Adrenal gland (tissue), 9 donors: ENCODE measurements at regions not wholly inside any gene's neighbourhood (a gene's known extent, or its start where the extent isn't known, plus 50 kb on each side); places are given as distances from the start of the nearest gene placed in this dataset.

Source experiments
- DNase-seq, 7 donors: peaks; one replicate each; pipeline ENCODE4 v3.0.0-alpha.2; 2019 to 2020
- H3K27ac ChIP-seq, 5 donors: fragments of 200-600 bp; sonication (generic) in 4 of 5; 1 replicate in 3 of 5; 2 replicates in 2 of 5; pipeline versions ENCODE4 v1.5.1 to v1.8.0; 2016 to 2020; ENCODE audit warnings: mild to moderate bottlenecking in 1 of 5
- H3K27me3 ChIP-seq: fragments of 200-600 bp; 2 replicates; pipeline ENCODE4 v1.8.0; 2021
- H3K36me3 ChIP-seq, 2 donors: fragments of 200-600 bp; replicated peaks in 1 of 2; 1 replicate in 1 of 2; 2 replicates in 1 of 2; pipeline versions ENCODE4 v1.5.1 to v1.8.0; 2018 to 2022
- H3K4me1 ChIP-seq, 2 donors: fragments of 200-600 bp; replicated peaks in 1 of 2; 1 replicate in 1 of 2; 2 replicates in 1 of 2; pipeline versions ENCODE4 v1.5.1 to v1.8.0; 2018 to 2021
- H3K4me3 ChIP-seq, 4 donors: fragments of 200-600 bp; sonication (generic) in 3 of 4; one replicate each; pipeline ENCODE4 v1.5.1; 2016 to 2018
- H3K9me3 ChIP-seq, 3 donors: fragments of 200-600 bp; sonication (generic) in 1 of 3; replicated peaks in 1 of 3; 1 replicate in 2 of 3; 2 replicates in 1 of 3; pipeline versions ENCODE4 v1.5.1 to v1.8.0; 2016 to 2021
- POLR2A ChIP-seq, 2 donors: fragments of 450-650 bp; IDR thresholded peaks; one replicate each; pipeline ENCODE4 v1.6.1; 2017; ENCODE audit warnings: antibody characterized with exemption in 2 of 2, mild to moderate bottlenecking in 2 of 2, moderate library complexity in 1 of 2
- whole genome bisulfite sequencing, 4 donors: extraction: QIAGEN DNeasy Blood & Tissue Kit in 2 of 4; methylation state at CpG; one replicate each; pipeline versions ENCODE4 v1.1.5 to v1.1.7; 2013 to 2017; 5-methylcytosine and 5-hydroxymethylcytosine counted together
- intact Hi-C, 2 donors: fragments of 100-400 bp; cut with DNase I; formaldehyde crosslinking; loops; one replicate each; pipeline versions ENCODE4 v1.14.1 to v1.15.0; 2022 to 2023
- TF ChIP-seq, protein P1 (sequence below), 6 experiments: fragments of 450-650 bp in 4 of 6; fragments of 200-600 bp in 2 of 6; sonication (generic) in 1 of 6; IDR thresholded peaks; 1 replicate in 5 of 6; 2 replicates in 1 of 6; pipeline versions ENCODE4 v1.5.1 to v1.8.0; 2016 to 2021; ENCODE audit warnings: antibody characterized with exemption in 6 of 6, mild to moderate bottlenecking in 2 of 6, moderate library complexity in 1 of 6
- donor health status: healthy with polysubstance abuse.
- donor health status: Bipolar disorder and iron deficiency.
- donor health status: DM: yes; HTN: yes; CAD: no.
- donor health status: DM: no; HTN: no; CAD: no.
- donor health status: DM: no; HTN: no; CAD: no.

DNA sequence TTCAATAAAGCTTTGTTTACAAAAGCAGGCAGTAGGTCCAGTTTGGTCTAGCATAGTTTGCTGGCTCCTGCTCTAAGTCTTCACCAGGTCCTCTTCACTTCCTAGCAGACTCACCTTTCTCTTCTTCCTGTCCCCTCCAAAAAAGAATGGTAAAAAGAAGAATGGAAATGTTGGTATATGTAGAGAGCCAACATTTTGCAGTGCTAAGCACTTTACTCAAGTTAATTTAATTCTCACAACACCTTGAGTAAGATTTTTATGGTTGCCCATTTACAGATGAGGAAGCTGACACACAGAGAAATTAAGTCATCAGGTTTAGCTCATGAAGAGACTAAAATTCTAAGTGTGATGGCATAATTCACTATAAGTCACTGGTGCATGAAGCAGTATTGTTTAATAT is 230.1 kb upstream of the PRICKLE2 start:
- H3K9me3 ChIP-seq: no peaks in the 10 kb centered on the region
- H3K27me3 ChIP-seq: no peaks in the 10 kb centered on the region
- no peak overlapping the region for H3K4me3 ChIP-seq
- TF ChIP-seq, protein P1, sequence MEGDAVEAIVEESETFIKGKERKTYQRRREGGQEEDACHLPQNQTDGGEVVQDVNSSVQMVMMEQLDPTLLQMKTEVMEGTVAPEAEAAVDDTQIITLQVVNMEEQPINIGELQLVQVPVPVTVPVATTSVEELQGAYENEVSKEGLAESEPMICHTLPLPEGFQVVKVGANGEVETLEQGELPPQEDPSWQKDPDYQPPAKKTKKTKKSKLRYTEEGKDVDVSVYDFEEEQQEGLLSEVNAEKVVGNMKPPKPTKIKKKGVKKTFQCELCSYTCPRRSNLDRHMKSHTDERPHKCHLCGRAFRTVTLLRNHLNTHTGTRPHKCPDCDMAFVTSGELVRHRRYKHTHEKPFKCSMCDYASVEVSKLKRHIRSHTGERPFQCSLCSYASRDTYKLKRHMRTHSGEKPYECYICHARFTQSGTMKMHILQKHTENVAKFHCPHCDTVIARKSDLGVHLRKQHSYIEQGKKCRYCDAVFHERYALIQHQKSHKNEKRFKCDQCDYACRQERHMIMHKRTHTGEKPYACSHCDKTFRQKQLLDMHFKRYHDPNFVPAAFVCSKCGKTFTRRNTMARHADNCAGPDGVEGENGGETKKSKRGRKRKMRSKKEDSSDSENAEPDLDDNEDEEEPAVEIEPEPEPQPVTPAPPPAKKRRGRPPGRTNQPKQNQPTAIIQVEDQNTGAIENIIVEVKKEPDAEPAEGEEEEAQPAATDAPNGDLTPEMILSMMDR (IDR thresholded peaks at IDR 0.05): no peak
- no peak for TF ChIP-seq POLR2A (IDR thresholded peaks at IDR 0.05)
- no peak overlapping the region for H3K27ac ChIP-seq
- no peak for DNase-seq
- no peaks in the 10 kb centered on the region for H3K36me3 ChIP-seq
- H3K4me1 ChIP-seq: no peaks in the 10 kb centered on the region
- intact Hi-C loops: no loop called here

DNA sequence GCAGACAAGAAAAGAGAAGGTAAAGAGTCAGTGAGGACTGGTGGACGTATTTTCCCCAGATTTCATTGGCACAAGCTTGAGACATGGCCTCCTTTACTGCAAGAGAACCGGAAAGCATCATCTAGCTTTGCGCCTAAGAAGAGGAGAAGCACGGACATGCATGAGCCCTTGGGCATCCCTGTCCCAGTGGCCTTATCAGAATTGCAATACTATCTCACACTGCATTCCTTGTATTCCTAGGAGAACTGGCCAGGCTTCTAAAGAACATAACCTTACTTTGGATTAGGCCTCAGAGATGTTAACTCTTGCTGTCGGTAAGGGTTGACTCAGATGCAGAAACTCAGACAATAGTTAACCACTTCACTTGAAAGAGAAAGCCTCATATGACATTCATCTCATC is 229.5 kb upstream of the PRICKLE2 start:
- no peaks in the 10 kb centered on the region for H3K4me1 ChIP-seq
- no peak overlapping the region for H3K27ac ChIP-seq
- H3K27me3 ChIP-seq: no peaks in the 10 kb centered on the region
- no peaks in the 10 kb centered on the region for H3K36me3 ChIP-seq
- WGBS, 4 donors: 84 to 90% (median 88%) methylated on average over 5 of the region's 5 CpGs
- intact Hi-C loops: no loop called here
- DNase-seq: no peak
- H3K9me3 ChIP-seq: no peaks in the 10 kb centered on the region
- no peak overlapping the region for H3K4me3 ChIP-seq
- TF ChIP-seq POLR2A (IDR thresholded peaks at IDR 0.05): no peak
- TF ChIP-seq, protein P1 (IDR thresholded peaks at IDR 0.05): no peak

DNA sequence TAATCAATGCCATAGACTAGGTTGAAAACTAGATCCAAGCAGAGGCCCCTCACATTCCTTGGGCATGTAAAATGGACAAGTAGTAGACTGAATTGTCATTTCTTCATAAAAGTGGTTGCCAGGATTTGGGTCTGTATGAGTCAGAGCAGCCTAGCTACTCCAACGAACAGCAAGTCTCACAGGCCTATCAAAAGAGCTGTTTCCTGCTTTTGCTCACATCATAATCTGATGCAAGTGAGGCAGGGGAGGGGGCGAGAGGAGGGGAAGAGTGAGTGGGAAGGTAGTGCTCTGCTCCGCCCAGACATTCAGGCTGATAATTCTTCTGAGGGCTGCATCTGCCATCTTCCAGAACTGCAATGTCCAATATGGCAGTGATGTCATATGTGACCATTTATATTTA is 228.9 kb upstream of the PRICKLE2 start:
- no peaks in the 10 kb centered on the region for H3K9me3 ChIP-seq
- no peak overlapping the region for H3K27ac ChIP-seq
- H3K27me3 ChIP-seq: no peaks in the 10 kb centered on the region
- H3K4me1 ChIP-seq: no peaks in the 10 kb centered on the region
- intact Hi-C loops: no loop called here
- no peak for DNase-seq
- no peaks in the 10 kb centered on the region for H3K36me3 ChIP-seq
- WGBS, 4 donors: 65 to 72% (median 67%) methylated on average over 3 of the region's 3 CpGs
- no peak overlapping the region for H3K4me3 ChIP-seq
- TF ChIP-seq POLR2A (IDR thresholded peaks at IDR 0.05): no peak
- TF ChIP-seq, protein P1 (IDR thresholded peaks at IDR 0.05): no peak

DNA sequence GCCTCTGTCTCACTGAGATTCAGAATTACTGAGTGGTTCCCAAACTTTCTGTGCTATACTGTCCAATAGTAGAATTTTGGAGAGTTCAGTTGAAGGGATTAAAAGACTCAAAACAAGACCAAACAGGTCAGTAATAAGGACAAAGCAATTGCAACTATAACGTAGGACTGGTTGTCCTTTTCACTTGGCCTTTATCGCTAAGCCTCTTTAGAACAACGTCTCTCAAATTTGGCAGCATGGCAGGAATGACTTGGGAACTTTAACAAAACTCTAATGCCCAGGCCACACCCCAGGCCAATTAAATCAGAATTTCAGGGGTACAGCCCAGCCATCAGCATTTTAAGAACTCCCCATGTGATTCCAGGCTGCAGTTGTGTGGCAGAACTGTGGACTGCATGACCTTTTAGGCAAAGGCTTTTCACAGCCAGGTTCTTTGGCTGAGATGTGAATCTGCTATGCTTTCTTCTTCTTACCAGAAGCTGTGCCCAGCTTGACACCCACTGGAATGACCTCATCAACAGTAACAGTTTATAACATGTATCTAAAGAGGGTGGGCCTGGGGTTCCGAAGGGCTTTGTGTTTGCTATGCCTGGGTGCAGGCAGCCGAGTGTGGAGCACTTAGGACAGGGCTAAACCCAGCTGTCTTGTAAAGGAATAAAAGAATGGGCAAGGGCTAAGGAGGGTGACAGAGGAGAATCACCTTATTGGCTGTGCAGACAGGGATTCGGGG is 226.2 kb upstream of the PRICKLE2 start:
- intact Hi-C loops: no loop called here
- Histone ChIP-seq H3K27ac (no peak overlapping the region), H3K27me3 (no peaks in the 10 kb centered on the region), H3K4me3 (no peak overlapping the region), H3K9me3 (no peaks in the 10 kb centered on the region), H3K4me1 (no peaks in the 10 kb centered on the region), H3K36me3 (no peaks in the 10 kb centered on the region)
- DNase-seq: no peak
- WGBS, 4 donors: 85 to 93% (median 92%) methylated on average over 6 of the region's 6 CpGs
- no peak for TF ChIP-seq POLR2A (IDR thresholded peaks at IDR 0.05)
- TF ChIP-seq, protein P1 (IDR thresholded peaks at IDR 0.05): no peak
